Prostate gland (tissue), 2 donors: ENCODE measurements at regions not wholly inside any gene's neighbourhood (a gene's known extent, or its start where the extent isn't known, plus 50 kb on each side); places are given as distances from the start of the nearest gene placed in this dataset.

Experiments used
- DNase-seq: peaks from one replicate; pipeline ENCODE4 v3.0.0-alpha.2; 2019; ENCODE audit warnings: low spot score
- H3K27ac ChIP-seq, 2 donors: fragments of 200-600 bp; sonication (generic); 2 replicates each; pipeline ENCODE4 v1.5.1; 2017 to 2019
- H3K27me3 ChIP-seq: fragments of 200-600 bp; sonication (generic); replicated peaks from 2 replicates; pipeline ENCODE4 v1.5.1; 2019; ENCODE audit not compliant: insufficient read depth
- H3K36me3 ChIP-seq, 2 donors: fragments of 200-600 bp; sonication (generic); 1 replicate in 1 of 2; 2 replicates in 1 of 2; pipeline versions ENCODE4 v1.5.1 to v1.8.1; 2017 to 2019
- H3K4me1 ChIP-seq: fragments of 200-600 bp; sonication (generic); replicated peaks from 2 replicates; pipeline ENCODE4 v1.5.1; 2019
- H3K4me3 ChIP-seq, 2 donors: fragments of 200-600 bp; sonication (generic); 2 replicates each; pipeline ENCODE4 v1.5.1; 2017 to 2019
- H3K9me3 ChIP-seq: fragments of 200-600 bp; sonication (generic); 2 replicates; pipeline ENCODE4 v1.5.1; 2017
- CTCF ChIP-seq, 4 experiments: fragments of 200-600 bp in 2 of 4; fragments of 450-650 bp in 2 of 4; sonication (generic) in 2 of 4; IDR thresholded peaks; 1 replicate in 3 of 4; 2 replicates in 1 of 4; pipeline ENCODE4 v1.5.1; 2016 to 2019; ENCODE audit warnings: antibody characterized with exemption in 4 of 4, mild to moderate bottlenecking in 2 of 4, moderate library complexity in 2 of 4
- POLR2A ChIP-seq: fragments of 450-650 bp; IDR thresholded peaks from one replicate; pipeline ENCODE4 v1.6.1; 2016; ENCODE audit warnings: antibody characterized with exemption, mild to moderate bottlenecking
- POLR2AphosphoS5 ChIP-seq: sonication (generic); formaldehyde crosslinking; IDR thresholded peaks from one replicate; pipeline ENCODE4 v1.6.1; 2017; ENCODE audit warnings: antibody characterized with exemption
- WGBS: methylation state at CpG from one replicate; pipeline ENCODE4 v1.1.5; 2018; 5-methylcytosine and 5-hydroxymethylcytosine counted together
- intact Hi-C: fragments of 100-400 bp; cut with DNase I; formaldehyde crosslinking; loops from one replicate; pipeline ENCODE4 v1.14.2; 2022

GRCh38 chr20:10856237-10857015 lies 182.6 kb upstream of the JAG1 start:
- Histone ChIP-seq H3K4me1 (no peaks in the 10 kb centered on the region), H3K9me3 (no peaks in the 10 kb centered on the region), H3K27ac (no peak overlapping the region), H3K36me3 (no peaks in the 10 kb centered on the region), H3K27me3 (no peaks in the 10 kb centered on the region), H3K4me3 (no peak overlapping the region)
- intact Hi-C loops: loop anchor here (10.0 kb wide), 1 partner anchor 68 kb away; no protein-coding TSS in a partner anchor
- WGBS: 89% methylated on average over 1 of the region's 1 CpG
- no peak for TF ChIP-seq POLR2A
- no peak for TF ChIP-seq CTCF (IDR thresholded peaks at IDR 0.05)
- no peak for TF ChIP-seq POLR2AphosphoS5
- DNase-seq: no peak

- no peak overlapping the region for H3K27ac ChIP-seq
- intact Hi-C loops: loop anchor here (10.0 kb wide), 1 partner anchor 67 kb away; no protein-coding TSS in a partner anchor
- no peak overlapping the region for H3K4me3 ChIP-seq
- TF ChIP-seq POLR2AphosphoS5: peak; percentile 24
- TF ChIP-seq POLR2A: no peak
- H3K27me3 ChIP-seq: no peaks in the 10 kb centered on the region
- WGBS: 53% methylated on average over 6 of the region's 6 CpGs
- H3K36me3 ChIP-seq: no peaks in the 10 kb centered on the region
- H3K4me1 ChIP-seq: no peaks in the 10 kb centered on the region
- no peaks in the 10 kb centered on the region for H3K9me3 ChIP-seq
- no peak for DNase-seq
Measured at GRCh38 chr20:10857352-10858070, 183.7 kb upstream of the JAG1 start.

- Histone ChIP-seq H3K9me3 (no peaks in the 10 kb centered on the region), H3K27ac (no peak overlapping the region), H3K4me1 (no peaks in the 10 kb centered on the region), H3K27me3 (no peaks in the 10 kb centered on the region), H3K36me3 (no peaks in the 10 kb centered on the region), H3K4me3 (no peak overlapping the region)
- WGBS: 73% methylated on average over 2 of the region's 2 CpGs
- TF ChIP-seq CTCF (IDR thresholded peaks at IDR 0.05) (no peak), POLR2AphosphoS5 (no peak), POLR2A (no peak)
- intact Hi-C loops: no loop called here
- DNase-seq: no peak
Measured at GRCh38 chr20:10861090-10861489, 187.3 kb upstream of the JAG1 start.

- peak; percentile 76 for TF ChIP-seq POLR2AphosphoS5
- no peak for TF ChIP-seq POLR2A
- DNase-seq: peak; percentile 64
Measured at GRCh38 chr20:10861619-10862018, 187.8 kb upstream of the JAG1 start.

GRCh38 chr20:10863337-10864060 lies 189.7 kb upstream of the JAG1 start:
- no peaks in the 10 kb centered on the region for H3K4me1 ChIP-seq
- no peak overlapping the region for H3K27ac ChIP-seq
- no peak overlapping the region for H3K4me3 ChIP-seq
- no peak for TF ChIP-seq POLR2AphosphoS5
- no peak for TF ChIP-seq POLR2A
- TF ChIP-seq CTCF (IDR thresholded peaks at IDR 0.05): no peak
- 50% methylated on average over 6 of the region's 6 CpGs for WGBS
- no peaks in the 10 kb centered on the region for H3K27me3 ChIP-seq
- no peak for DNase-seq
- H3K36me3 ChIP-seq: no peaks in the 10 kb centered on the region
- intact Hi-C loops: no loop called here
- no peaks in the 10 kb centered on the region for H3K9me3 ChIP-seq

More at GRCh38 chr20:10861619-10862018, 187.8 kb upstream of the JAG1 start:
- no peak overlapping the region for H3K27ac ChIP-seq
- H3K4me1 ChIP-seq: no peaks in the 10 kb centered on the region
- H3K36me3 ChIP-seq: no peaks in the 10 kb centered on the region
- H3K9me3 ChIP-seq: no peaks in the 10 kb centered on the region
- 6% methylated on average over 2 of the region's 2 CpGs for WGBS
- no peaks in the 10 kb centered on the region for H3K27me3 ChIP-seq
- intact Hi-C loops: no loop called here
- no peak overlapping the region for H3K4me3 ChIP-seq
